GM12878 (cell line): ENCODE measurements at regions not wholly inside any gene's neighbourhood (a gene's known extent, or its start where the extent isn't known, plus 50 kb on each side); places are given as distances from the start of the nearest gene placed in this dataset.

Experiments used
- ATAC-seq: fragments of 200-7000 bp; cut with Tn5 transposase; 3 replicates; pipeline ENCODE4 v1.9.1; 2020; ENCODE audit warnings: mild to moderate bottlenecking, moderate library complexity
- BruUV-seq: library from RNA; stranded (reverse); fragments of 400-500 nt; replicated peaks from 2 replicates; lab custom pipeline; 2021; lab: Mats Ljungman, UMichigan
- CTCF ChIA-PET: fragments of 300-600 bp; sonication (Branson Sonifier 250); formaldehyde crosslinking; extraction: SDS; loops from one replicate; lab custom pipeline; 2021; ENCODE audit warnings: inconsistent platforms; lab: Yijun Ruan, JAX
- POLR2A ChIA-PET: fragments of 350-600 bp; formaldehyde crosslinking; extraction: SDS; loops from one replicate; lab custom pipeline; 2021; ENCODE audit warnings: inconsistent platforms; lab: Charles Lee
- RAD21 ChIA-PET: fragments of 300-600 bp; sonication (Branson Sonifier 250); formaldehyde crosslinking; loops from one replicate; lab custom pipeline; 2023; ENCODE audit warnings: antibody characterized with exemption; ENCODE audit not compliant: unreplicated experiment; lab: Charles Lee
- SMC1A ChIA-PET: fragments of 300-600 bp; sonication (Branson Sonifier 250); formaldehyde crosslinking; loops from one replicate; lab custom pipeline; 2023; ENCODE audit not compliant: unreplicated experiment, uncharacterized antibody; lab: Charles Lee
- DNase-seq: peaks from one replicate; pipeline ENCODE4 v3.0.0-alpha.2; 2011; ENCODE audit warnings: low read depth, low spot score
- FAIRE-seq: peaks from 3 replicates; lab custom pipeline; 2011; peaks lifted over from hg19 to GRCh38; lab: Jason Lieb, UNC
- H2AFZ ChIP-seq: 2 replicates; pipeline ENCODE4 v1.6.0; 2011; ENCODE audit warnings: low read depth, low read length, control low read depth; ENCODE audit not compliant: control insufficient read depth
- H3K27ac ChIP-seq: 2 replicates; pipeline ENCODE4 v1.5.1; 2011; ENCODE audit warnings: control low read depth; ENCODE audit not compliant: control insufficient read depth, insufficient read depth
- H3K27me3 ChIP-seq, 2 experiments: replicated peaks in 1 of 2; 2 replicates each; pipeline versions ENCODE4 v1.6.0 to v1.6.1; 2011; ENCODE audit warnings: low read length in 1 of 2; ENCODE audit not compliant: control insufficient read depth in 2 of 2, insufficient read depth in 2 of 2
- H3K36me3 ChIP-seq, 2 experiments: 2 replicates each; pipeline ENCODE4 v1.5.1; 2011; ENCODE audit warnings: low read length in 1 of 2; ENCODE audit not compliant: control insufficient read depth in 2 of 2, insufficient read depth in 2 of 2
- H3K4me1 ChIP-seq: 2 replicates; pipeline ENCODE4 v1.6.1; 2011; ENCODE audit warnings: mild to moderate bottlenecking, low read length, moderate library complexity, mixed read lengths; ENCODE audit not compliant: control insufficient read depth, insufficient read depth
- H3K4me2 ChIP-seq: 2 replicates; pipeline ENCODE4 v1.6.0; 2011; ENCODE audit warnings: control low read depth; ENCODE audit not compliant: control insufficient read depth, insufficient read depth
- H3K4me3 ChIP-seq: fragments of 200-600 bp; sonication (generic); 2 replicates; pipeline ENCODE4 v1.5.1; 2016
- H3K79me2 ChIP-seq: 2 replicates; pipeline ENCODE4 v1.6.0; 2011; ENCODE audit warnings: low read length; ENCODE audit not compliant: control insufficient read depth, insufficient read depth
- H3K9ac ChIP-seq: 2 replicates; pipeline ENCODE4 v1.8.0; 2011; ENCODE audit warnings: low read length, control low read depth, mixed read lengths; ENCODE audit not compliant: control insufficient read depth, insufficient read depth
- H3K9me3 ChIP-seq: replicated peaks from 3 replicates; pipeline ENCODE4 v1.5.1; 2011; ENCODE audit warnings: mild to moderate bottlenecking, low read length; ENCODE audit not compliant: control insufficient read depth, insufficient read depth
- H4K20me1 ChIP-seq: 2 replicates; pipeline ENCODE4 v1.6.0; 2011; ENCODE audit not compliant: control insufficient read depth, insufficient read depth
- BHLHE40 ChIP-seq, 2 experiments: fragments of 450-650 bp in 1 of 2; IDR thresholded peaks; 2 replicates each; pipeline ENCODE4 v1.6.1; 2011 to 2017; ENCODE audit warnings: low read depth in 2 of 2, borderline replicate concordance in 1 of 2, improper control_type of control experiment in 1 of 2, low read length in 1 of 2, mild to moderate bottlenecking in 1 of 2
- CREM ChIP-seq: IDR thresholded peaks from 2 replicates; pipeline ENCODE4 v1.6.1; 2014; ENCODE audit warnings: antibody characterized with exemption, low read depth
- CTCF ChIP-seq, 3 experiments: IDR thresholded peaks in 2 of 3; conservative IDR thresholded peaks in 1 of 3; 2 replicates each; pipeline ENCODE4 v1.5.1; 2011; ENCODE audit warnings: low read depth in 3 of 3, low read length in 3 of 3, mild to moderate bottlenecking in 3 of 3, control low read depth in 2 of 3, moderate library complexity in 2 of 3, inconsistent platforms in 1 of 3, mixed read lengths in 1 of 3; ENCODE audit not compliant: control insufficient read depth in 2 of 3, insufficient read depth in 1 of 3; ENCODE audit errors: extremely low read depth in 1 of 3
- IRF3 ChIP-seq: fragments of 450-650 bp; IDR thresholded peaks from 2 replicates; pipeline ENCODE4 v1.6.1; 2014; ENCODE audit warnings: mild to moderate bottlenecking
- IRF4 ChIP-seq: IDR thresholded peaks from 2 replicates; pipeline ENCODE4 v1.6.1; 2011; ENCODE audit warnings: low read depth, low read length
- KDM1A ChIP-seq: fragments of 200-600 bp; sonication (generic); IDR thresholded peaks from 2 replicates; pipeline ENCODE4 v1.6.1; 2016; ENCODE audit warnings: borderline replicate concordance
- MTA3 ChIP-seq: IDR thresholded peaks from 2 replicates; pipeline ENCODE4 v1.6.1; 2012; ENCODE audit warnings: low read length, inconsistent platforms, borderline replicate concordance
- NR2C1 ChIP-seq: fragments of 450-650 bp; IDR thresholded peaks from 2 replicates; pipeline ENCODE4 v1.6.1; 2017; ENCODE audit warnings: antibody characterized with exemption, mild to moderate bottlenecking, moderate library complexity
- NRF1 ChIP-seq: conservative IDR thresholded peaks from 2 replicates; pipeline ENCODE4 v1.6.1; 2011; ENCODE audit warnings: mild to moderate bottlenecking, low read depth, low read length, improper control_type of control experiment
- PAX5 ChIP-seq: IDR thresholded peaks from 2 replicates; pipeline ENCODE4 v1.6.1; 2011; ENCODE audit warnings: low read depth, low read length, borderline replicate concordance
- SMC3 ChIP-seq: IDR thresholded peaks from 2 replicates; pipeline ENCODE4 v1.6.1; 2011; ENCODE audit warnings: low read length, improper control_type of control experiment, borderline replicate concordance
- YY1 ChIP-seq: IDR thresholded peaks from 2 replicates; pipeline ENCODE4 v1.6.1; 2011; ENCODE audit warnings: low read depth, mild to moderate bottlenecking, low read length
- WGBS: methylation state at CpG from one replicate; pipeline ENCODE4 v1.1.6; 2016; ENCODE audit warnings: low lambda C conversion rate; ENCODE audit not compliant: insufficient replicate concordance, insufficient coverage; ENCODE audit errors: missing lambda C conversion rate; 5-methylcytosine and 5-hydroxymethylcytosine counted together
- in situ Hi-C: fragments of 300-500 bp; cut with MboI; formaldehyde crosslinking; loops from 9 replicates; pipeline ENCODE4 v1.14.3; 2018; ENCODE audit warnings: mixed read lengths
- intact Hi-C: fragments of 100-400 bp; cut with micrococcal nuclease; formaldehyde crosslinking; loops from one replicate; pipeline ENCODE4 v1.14.2; 2022; ENCODE audit not compliant: unreplicated experiment

GRCh38 chr1:90122654-90123340 lies 127.9 kb downstream of the ZNF326 start:
- Histone ChIP-seq H3K4me1 (no peaks in the 10 kb centered on the region), H3K9me3 (no peaks in the 10 kb centered on the region), H3K27me3 (no peaks in the 10 kb centered on the region), H2AFZ (no peak overlapping the region), H3K4me2 (no peak overlapping the region), H3K9ac (no peak overlapping the region), H3K79me2 (no peaks in the 10 kb centered on the region), H3K36me3 (no peaks in the 10 kb centered on the region), H4K20me1 (no peaks in the 10 kb centered on the region), H3K4me3 (no peak overlapping the region), H3K27ac (no peak overlapping the region)
- DNase-seq, result no peak
- intact Hi-C loops (loop anchor here (10.0 kb wide), 1 partner anchor 452 kb away; no protein-coding TSS in a partner anchor), in situ Hi-C loops (loop anchor here (25.0 kb wide), 1 partner anchor 1040 kb away; no protein-coding TSS in a partner anchor)
- CTCF ChIA-PET, result interaction anchor here (1.0 to 4.7 kb wide), 5 partner anchors 9 to 1043 kb away, joined by 3 to 21 read pairs (median 5); no protein-coding TSS in a partner anchor
- RAD21 ChIA-PET, result no interaction called here
- SMC1A ChIA-PET, result interaction anchor here (1.1 to 1.8 kb wide), 3 partner anchors 8 to 18 kb away, joined by 3 to 4 read pairs (median 4); no protein-coding TSS in a partner anchor
- no TSS peak for BruUV-seq
- TF ChIP-seq KDM1A (no peak), NR2C1 (no peak)
- ATAC-seq, result no peak
- no peak for FAIRE-seq
- WGBS, result 17% methylated on average over 4 of the region's 4 CpGs
- POLR2A ChIA-PET, result no interaction called here

DNA sequence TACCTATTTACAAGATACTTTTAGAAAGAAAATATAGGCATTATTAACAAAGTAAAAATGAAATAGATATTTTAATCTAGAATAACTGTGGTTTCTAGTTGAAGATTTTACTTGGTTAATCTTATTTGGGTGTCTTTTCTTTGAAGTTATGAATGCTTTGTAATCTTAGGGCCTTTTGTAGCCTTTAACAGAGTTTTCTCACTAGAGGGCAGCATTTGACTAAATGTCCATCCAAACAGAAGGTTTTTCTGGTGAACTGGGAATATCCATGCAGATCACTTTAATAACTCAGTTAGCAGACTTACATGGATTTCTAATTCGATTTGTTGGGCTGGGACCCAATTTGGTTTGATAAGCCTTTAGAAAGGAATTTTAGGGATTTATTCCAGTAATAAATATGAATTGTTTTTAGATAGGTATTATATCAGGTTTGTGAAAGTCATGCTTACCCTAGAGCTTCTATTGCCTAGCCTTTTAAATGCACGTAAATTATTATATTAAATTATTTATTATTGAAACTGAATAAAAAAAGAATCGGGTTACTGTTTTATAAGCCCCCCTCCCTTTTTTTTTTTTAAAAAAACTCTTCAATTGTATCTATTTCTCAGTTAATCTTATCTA lies 119.7 kb downstream of the ZNF326 start:
- H3K27ac ChIP-seq, result no peak overlapping the region
- H3K36me3 ChIP-seq, result no peaks in the 10 kb centered on the region
- ChIA-PET CTCF (interaction anchor here (0.6 to 1.8 kb wide), 23 partner anchors 8 to 1521 kb away, joined by 3 to 18 read pairs (median 3); no protein-coding TSS in a partner anchor), RAD21 (interaction anchor here (0.6 to 1.6 kb wide), 5 partner anchors 19 to 1051 kb away, joined by 3 to 13 read pairs (median 3); no protein-coding TSS in a partner anchor), SMC1A (interaction anchor here (0.6 to 1.8 kb wide), 9 partner anchors 8 to 1051 kb away, joined by 3 to 10 read pairs (median 3); no protein-coding TSS in a partner anchor), POLR2A (interaction anchor here (0.6 kb wide), 1 partner anchor 1388 kb away, joined by 3 read pairs; no protein-coding TSS in a partner anchor)
- no peaks in the 10 kb centered on the region for H4K20me1 ChIP-seq
- DNase-seq (peak; percentile 8), FAIRE-seq (peak; percentile 83), ATAC-seq (peak; percentile 65)
- no peak overlapping the region for H3K9ac ChIP-seq
- WGBS, result 1% methylated on average over 3 of the region's 3 CpGs
- no TSS peak for BruUV-seq
- H3K9me3 ChIP-seq, result no peaks in the 10 kb centered on the region
- H3K4me3 ChIP-seq, result no peak overlapping the region
- no peak overlapping the region for H3K4me2 ChIP-seq
- no peaks in the 10 kb centered on the region for H3K4me1 ChIP-seq
- in situ Hi-C loops (loop anchor here (25.0 kb wide), 1 partner anchor 1048 kb away; no protein-coding TSS in a partner anchor), intact Hi-C loops (loop anchor here (5.0 to 10.0 kb wide), 5 partner anchors 360 to 1163 kb away; no protein-coding TSS in a partner anchor)
- no peaks in the 10 kb centered on the region for H3K79me2 ChIP-seq
- no peaks in the 10 kb centered on the region for H3K27me3 ChIP-seq
- no peak overlapping the region for H2AFZ ChIP-seq
- no peak for TF ChIP-seq PAX5
- TF ChIP-seq IRF4, result peak; percentile 47; the same call in 1 of the 2 replicates
- 0 out of 2 replicates have a peak, but pooled peaks have one; percentile 8 for TF ChIP-seq YY1
- TF ChIP-seq BHLHE40 (IDR thresholded peaks at IDR 0.05; ENCODE audit: borderline replicate concordance in 1 of 2, low read depth in 2 of 2, low read length in 1 of 2), result no peak
- TF ChIP-seq CREM, result no peak
- TF ChIP-seq NRF1, result no peak
- TF ChIP-seq CTCF (IDR thresholded peaks at IDR 0.05 in 2 of 3, conservative IDR thresholded peaks at IDR 0.05 in 1 of 3; ENCODE audit: control insufficient read depth in 2 of 3, extremely low read depth in 1 of 3, insufficient read depth in 1 of 3, low read depth in 3 of 3, low read length in 3 of 3), result peak; percentile 55 to 73 (median 72); a peak in 5 of 6 replicates
- TF ChIP-seq SMC3, result peak; percentile 70; the same call in 1 of the 2 replicates
- no peak for TF ChIP-seq IRF3
- no peak for TF ChIP-seq MTA3
